Peyer's patch (tissue), 4 donors: ENCODE measurements at regions not wholly inside any gene's neighbourhood (a gene's known extent, or its start where the extent isn't known, plus 50 kb on each side); places are given as distances from the start of the nearest gene placed in this dataset.

Experiments used
- DNase-seq, 3 donors: peaks; one replicate each; pipeline ENCODE4 v3.0.0-alpha.2; 2017 to 2019
- H3K27ac ChIP-seq, 4 donors: fragments of 200-600 bp; sonication (generic); one replicate each; pipeline ENCODE4 v1.5.1; 2016 to 2019
- H3K27me3 ChIP-seq, 2 donors: fragments of 200-600 bp; sonication (generic); one replicate each; pipeline ENCODE4 v1.5.1; 2019
- H3K36me3 ChIP-seq, 3 donors: fragments of 200-600 bp; sonication (generic); one replicate each; pipeline ENCODE4 v1.5.1; 2016 to 2019
- H3K4me1 ChIP-seq, 4 donors: fragments of 200-600 bp; sonication (generic); one replicate each; pipeline ENCODE4 v1.5.1; 2016 to 2019
- H3K4me3 ChIP-seq, 4 donors: fragments of 200-600 bp; sonication (generic); 1 replicate in 3 of 4; 2 replicates in 1 of 4; pipeline ENCODE4 v1.5.1; 2016 to 2019; ENCODE audit warnings: mild to moderate bottlenecking in 1 of 4
- H3K9me3 ChIP-seq, 4 donors: fragments of 200-600 bp; sonication (generic); one replicate each; pipeline ENCODE4 v1.5.1; 2016 to 2019; ENCODE audit warnings: mild to moderate bottlenecking in 1 of 4
- POLR2A ChIP-seq, 2 donors: fragments of 450-650 bp; IDR thresholded peaks; one replicate each; pipeline ENCODE4 v1.5.1; 2017; ENCODE audit warnings: antibody characterized with exemption in 2 of 2, mild to moderate bottlenecking in 2 of 2, moderate library complexity in 2 of 2
- TF ChIP-seq, protein P1 (sequence below), 6 experiments: fragments of 450-650 bp in 4 of 6; fragments of 200-600 bp in 2 of 6; sonication (generic) in 1 of 6; IDR thresholded peaks; one replicate each; pipeline ENCODE4 v1.5.1; 2017 to 2019; ENCODE audit warnings: antibody characterized with exemption in 6 of 6, mild to moderate bottlenecking in 3 of 6, moderate library complexity in 1 of 6

DNA sequence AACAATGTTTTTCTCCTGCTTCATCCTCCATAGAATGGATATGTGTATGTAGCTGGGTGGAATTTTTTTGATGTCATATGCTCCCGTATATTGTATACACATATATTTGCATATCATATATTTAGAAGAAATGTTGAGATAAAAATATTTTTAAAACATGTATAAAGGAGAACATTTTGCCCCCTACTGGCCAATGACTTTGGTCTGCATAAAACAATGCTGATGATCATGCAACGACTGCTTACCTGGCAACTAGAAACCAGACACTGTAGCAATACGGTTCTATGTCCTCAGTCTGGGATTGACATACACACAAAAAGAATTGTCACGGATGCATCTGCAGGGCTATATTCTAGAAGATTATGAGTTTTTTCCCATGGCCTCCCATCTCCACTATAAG is 503.6 kb downstream of the ELAVL2 start:
- H3K4me3 ChIP-seq, result no peak overlapping the region
- H3K9me3 ChIP-seq, result no peaks in the 10 kb centered on the region
- H3K27me3 ChIP-seq, result no peaks in the 10 kb centered on the region
- H3K4me1 ChIP-seq, result no peaks in the 10 kb centered on the region
- TF ChIP-seq, protein P1, sequence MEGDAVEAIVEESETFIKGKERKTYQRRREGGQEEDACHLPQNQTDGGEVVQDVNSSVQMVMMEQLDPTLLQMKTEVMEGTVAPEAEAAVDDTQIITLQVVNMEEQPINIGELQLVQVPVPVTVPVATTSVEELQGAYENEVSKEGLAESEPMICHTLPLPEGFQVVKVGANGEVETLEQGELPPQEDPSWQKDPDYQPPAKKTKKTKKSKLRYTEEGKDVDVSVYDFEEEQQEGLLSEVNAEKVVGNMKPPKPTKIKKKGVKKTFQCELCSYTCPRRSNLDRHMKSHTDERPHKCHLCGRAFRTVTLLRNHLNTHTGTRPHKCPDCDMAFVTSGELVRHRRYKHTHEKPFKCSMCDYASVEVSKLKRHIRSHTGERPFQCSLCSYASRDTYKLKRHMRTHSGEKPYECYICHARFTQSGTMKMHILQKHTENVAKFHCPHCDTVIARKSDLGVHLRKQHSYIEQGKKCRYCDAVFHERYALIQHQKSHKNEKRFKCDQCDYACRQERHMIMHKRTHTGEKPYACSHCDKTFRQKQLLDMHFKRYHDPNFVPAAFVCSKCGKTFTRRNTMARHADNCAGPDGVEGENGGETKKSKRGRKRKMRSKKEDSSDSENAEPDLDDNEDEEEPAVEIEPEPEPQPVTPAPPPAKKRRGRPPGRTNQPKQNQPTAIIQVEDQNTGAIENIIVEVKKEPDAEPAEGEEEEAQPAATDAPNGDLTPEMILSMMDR (IDR thresholded peaks at IDR 0.05), result no peak
- no peak for TF ChIP-seq POLR2A (IDR thresholded peaks at IDR 0.05)
- DNase-seq, result no peak
- H3K27ac ChIP-seq, result no peak overlapping the region
- H3K36me3 ChIP-seq, result no peaks in the 10 kb centered on the region

DNA sequence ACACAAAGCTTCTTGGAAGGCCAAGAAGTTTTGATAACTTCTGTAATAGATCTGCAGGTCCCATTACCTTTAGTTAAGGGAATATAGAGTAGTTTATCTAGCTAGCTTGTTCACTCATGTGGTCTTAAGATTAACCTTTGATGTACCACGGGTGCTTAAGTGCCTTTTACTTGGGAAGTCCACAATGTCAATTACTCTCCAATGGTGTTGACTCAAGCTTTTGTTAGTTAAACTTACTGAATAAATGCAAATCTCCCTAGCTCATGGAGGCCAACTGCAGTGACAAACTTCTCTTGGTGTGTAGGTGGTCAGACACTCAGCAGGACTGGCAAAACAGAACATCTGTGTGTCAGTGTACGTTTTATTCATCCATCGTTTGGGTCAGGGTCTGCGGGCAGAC is 501.5 kb downstream of the ELAVL2 start:
- H3K27me3 ChIP-seq, result no peaks in the 10 kb centered on the region

DNA sequence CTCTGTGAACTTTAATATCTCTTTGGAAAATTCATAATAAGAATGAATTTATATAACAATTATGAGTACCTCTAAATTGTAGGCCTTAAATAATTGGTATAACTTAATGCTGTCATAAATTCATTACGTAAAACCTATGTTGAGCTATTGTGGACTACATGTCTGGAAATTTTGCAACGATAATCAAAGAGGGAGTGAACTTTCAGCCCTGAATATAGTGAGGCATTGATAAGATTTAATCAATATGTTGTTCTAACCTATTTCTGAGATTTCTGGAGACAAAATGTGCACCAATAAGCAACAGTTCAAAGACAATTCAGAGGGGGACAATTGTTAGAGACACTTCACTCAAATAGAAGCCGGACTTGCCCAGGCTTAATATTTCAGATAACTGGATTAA is 499.4 kb downstream of the ELAVL2 start:
- Histone ChIP-seq H3K27me3 (no peaks in the 10 kb centered on the region), H3K9me3 (no peaks in the 10 kb centered on the region), H3K27ac (no peak overlapping the region), H3K36me3 (no peaks in the 10 kb centered on the region), H3K4me1 (no peaks in the 10 kb centered on the region), H3K4me3 (no peak overlapping the region)
- no peak for TF ChIP-seq POLR2A (IDR thresholded peaks at IDR 0.05)
- TF ChIP-seq, protein P1 (IDR thresholded peaks at IDR 0.05), result no peak
- no peak for DNase-seq

More for the DNA sequence above, 501.5 kb downstream of the ELAVL2 start:
- DNase-seq, result no peak
- no peak overlapping the region for H3K27ac ChIP-seq
- TF ChIP-seq, protein P1 (IDR thresholded peaks at IDR 0.05), result no peak
- TF ChIP-seq POLR2A (IDR thresholded peaks at IDR 0.05), result no peak
- no peak overlapping the region for H3K4me3 ChIP-seq
- H3K9me3 ChIP-seq, result no peaks in the 10 kb centered on the region
- no peaks in the 10 kb centered on the region for H3K36me3 ChIP-seq
- no peaks in the 10 kb centered on the region for H3K4me1 ChIP-seq

DNA sequence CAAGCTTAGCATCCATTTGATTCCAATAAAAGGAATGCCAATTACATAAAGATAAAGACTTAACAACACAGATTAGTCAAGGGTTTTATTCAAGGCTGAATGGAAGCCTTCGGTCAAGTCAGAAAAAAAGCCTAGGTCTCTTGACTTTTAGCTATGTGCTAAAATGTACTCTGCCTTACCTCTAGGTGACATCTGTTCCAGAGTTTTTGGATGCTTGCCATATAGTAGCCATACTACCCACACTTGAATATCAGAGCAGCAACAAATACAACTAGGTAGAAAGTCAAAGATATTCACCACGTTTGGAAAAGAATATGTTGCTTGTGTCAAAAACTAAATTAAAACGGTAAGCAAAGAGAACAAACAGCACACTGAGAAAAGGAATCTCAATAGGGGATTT is 484.7 kb downstream of the ELAVL2 start:
- no peaks in the 10 kb centered on the region for H3K9me3 ChIP-seq
- no peaks in the 10 kb centered on the region for H3K27me3 ChIP-seq
- H3K27ac ChIP-seq, result no peak overlapping the region
- H3K4me1 ChIP-seq, result no peaks in the 10 kb centered on the region
- no peaks in the 10 kb centered on the region for H3K36me3 ChIP-seq
- DNase-seq, result no peak
- no peak for TF ChIP-seq POLR2A (IDR thresholded peaks at IDR 0.05)
- TF ChIP-seq, protein P1 (IDR thresholded peaks at IDR 0.05), result no peak
- no peak overlapping the region for H3K4me3 ChIP-seq

DNA sequence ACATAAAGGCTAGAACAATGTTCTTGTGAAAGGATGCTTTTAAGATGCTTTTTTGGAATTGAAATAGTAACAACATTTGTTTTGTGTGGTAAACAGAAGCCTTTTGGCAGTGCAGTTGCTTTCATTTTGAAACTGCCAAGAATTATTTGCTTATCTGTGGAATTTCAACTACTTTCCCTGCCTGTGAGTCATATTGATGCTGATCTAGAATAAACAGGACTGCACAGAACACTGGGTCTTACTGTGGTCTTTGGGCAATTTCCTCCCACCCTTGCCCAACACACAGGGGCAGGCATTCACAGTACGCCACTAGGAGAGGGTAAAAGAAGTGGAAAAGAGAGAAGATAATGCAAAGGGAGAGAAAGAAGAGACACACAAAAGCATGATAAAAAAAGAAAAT is 483.7 kb downstream of the ELAVL2 start:
- no peak for DNase-seq
- no peaks in the 10 kb centered on the region for H3K27me3 ChIP-seq
- TF ChIP-seq, protein P1 (IDR thresholded peaks at IDR 0.05), result no peak
- TF ChIP-seq POLR2A (IDR thresholded peaks at IDR 0.05), result no peak
- H3K27ac ChIP-seq, result no peak overlapping the region
- H3K36me3 ChIP-seq, result no peaks in the 10 kb centered on the region
- H3K9me3 ChIP-seq, result no peaks in the 10 kb centered on the region
- no peaks in the 10 kb centered on the region for H3K4me1 ChIP-seq
- H3K4me3 ChIP-seq, result no peak overlapping the region

DNA sequence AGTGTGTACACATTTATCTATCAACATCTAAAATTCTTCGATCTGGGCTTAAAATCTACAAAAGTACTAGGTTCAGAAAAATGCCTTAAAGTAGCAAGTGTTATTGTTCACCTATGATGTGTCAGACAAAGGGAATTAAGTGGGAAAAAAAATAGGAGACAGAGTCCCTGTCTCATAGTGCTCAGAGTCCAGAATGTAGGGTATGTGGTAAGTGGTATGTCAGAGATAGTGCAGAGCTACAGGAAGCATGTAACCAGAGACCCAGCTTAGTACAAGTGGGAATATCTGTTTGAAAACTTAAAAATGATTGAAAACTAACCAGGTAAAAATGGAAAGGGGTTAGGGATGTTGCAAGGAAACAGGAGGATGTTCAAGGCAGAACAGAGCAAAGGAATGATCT is 482.8 kb downstream of the ELAVL2 start:
- Histone ChIP-seq H3K4me1 (no peaks in the 10 kb centered on the region), H3K36me3 (no peaks in the 10 kb centered on the region), H3K27ac (no peak overlapping the region), H3K4me3 (no peak overlapping the region), H3K9me3 (no peaks in the 10 kb centered on the region), H3K27me3 (no peaks in the 10 kb centered on the region)
- no peak for DNase-seq
- TF ChIP-seq, protein P1 (IDR thresholded peaks at IDR 0.05), result no peak
- TF ChIP-seq POLR2A (IDR thresholded peaks at IDR 0.05), result no peak
